Epidermal melanocyte (primary cell): ENCODE measurements at regions not wholly inside any gene's neighbourhood (a gene's known extent, or its start where the extent isn't known, plus 50 kb on each side); places are given as distances from the start of the nearest gene placed in this dataset.
"Not testable (repeated sequence)": the region's sequence is repeated elsewhere in the genome, so short reads cannot be mapped to it uniquely, and the experiment has no call there.

Experiments used
- DNase-seq: peaks from one replicate; pipeline ENCODE4 v3.0.0; 2011; ENCODE audit warnings: low spot score; ENCODE audit not compliant: insufficient read length

DNA sequence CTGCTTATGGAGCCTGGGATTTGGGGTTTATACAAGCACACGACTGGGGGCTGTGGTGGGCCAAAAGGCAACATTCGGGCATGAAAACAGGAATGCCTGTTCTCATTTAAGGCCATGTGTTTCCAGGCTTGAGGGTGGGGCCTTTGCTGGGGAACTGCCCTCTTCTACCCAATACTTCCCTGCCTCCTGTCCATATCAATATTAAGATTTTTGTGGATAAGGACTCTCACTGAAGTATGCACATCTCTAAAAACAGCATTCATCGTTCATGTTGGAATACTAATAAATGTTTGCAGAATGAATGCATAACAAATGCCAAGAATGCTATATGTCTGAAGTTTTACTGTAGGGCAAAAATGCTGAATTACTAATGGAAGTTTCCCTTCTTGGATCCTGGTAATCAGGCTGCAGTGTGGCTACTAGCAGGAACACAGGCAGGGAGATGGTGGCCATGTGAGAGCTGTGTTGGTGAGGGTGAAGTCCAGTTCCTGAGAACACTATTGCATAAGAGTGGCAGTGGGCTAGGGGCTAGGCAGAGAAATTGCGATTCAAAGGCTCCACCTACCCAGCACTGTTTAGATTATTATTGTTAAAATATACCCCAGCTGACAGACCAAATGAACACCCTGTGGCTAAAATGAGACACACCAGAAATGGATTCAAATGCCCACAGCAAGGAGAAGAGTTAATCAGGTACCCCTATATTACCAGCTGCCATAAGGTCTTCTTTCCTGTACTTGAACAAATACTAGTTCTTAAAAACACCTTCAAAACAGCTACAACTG, 644.3 kb downstream of the EPM2A start:
- DNase-seq: no peak

DNA sequence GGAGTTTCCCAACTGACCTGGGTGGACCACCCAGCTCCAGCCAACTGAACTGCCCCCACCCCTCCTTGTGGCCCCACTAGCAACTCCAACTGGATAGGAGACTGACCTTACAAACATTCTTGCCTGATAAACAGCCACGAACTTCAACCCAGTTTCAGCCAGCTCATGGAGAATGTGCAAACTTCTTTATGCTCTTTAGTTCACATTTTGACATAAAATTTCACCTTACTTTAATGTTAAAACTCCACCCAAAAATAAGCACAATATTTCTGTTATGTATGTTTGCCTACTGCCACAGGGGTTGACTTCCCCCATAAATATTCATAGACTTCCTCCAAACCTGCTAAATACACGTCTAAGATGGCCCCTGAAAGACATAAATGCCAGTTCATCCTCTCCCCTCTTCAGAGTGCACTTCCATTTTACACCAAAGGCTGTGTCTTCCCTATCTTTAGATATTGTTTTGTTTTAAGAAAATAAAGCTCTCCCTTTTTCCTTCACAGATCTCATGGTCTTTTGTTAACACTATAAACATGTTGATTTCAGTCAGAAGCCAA, 643.7 kb downstream of the EPM2A start:
- no peak for DNase-seq

DNA sequence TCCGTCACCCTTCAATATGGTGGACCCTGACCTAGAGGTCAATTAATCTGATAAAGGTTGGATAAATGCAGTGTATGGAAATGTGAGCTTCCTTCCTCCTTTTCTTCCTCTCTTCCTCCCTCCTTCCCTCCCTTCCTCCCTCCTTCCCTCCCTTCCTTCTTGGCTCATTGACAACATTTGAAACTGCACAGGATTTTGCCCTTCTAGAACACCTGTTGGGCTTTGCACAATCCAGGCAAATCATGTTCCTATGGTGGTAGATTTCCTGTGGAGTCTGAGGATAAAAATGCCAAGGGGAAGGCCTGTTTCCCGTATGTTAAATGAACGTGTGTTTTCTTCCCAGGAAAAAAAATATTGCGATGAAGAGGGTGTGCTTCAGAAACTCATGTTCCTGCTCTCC, 642.8 kb downstream of the EPM2A start:
- DNase-seq: no peak

DNA sequence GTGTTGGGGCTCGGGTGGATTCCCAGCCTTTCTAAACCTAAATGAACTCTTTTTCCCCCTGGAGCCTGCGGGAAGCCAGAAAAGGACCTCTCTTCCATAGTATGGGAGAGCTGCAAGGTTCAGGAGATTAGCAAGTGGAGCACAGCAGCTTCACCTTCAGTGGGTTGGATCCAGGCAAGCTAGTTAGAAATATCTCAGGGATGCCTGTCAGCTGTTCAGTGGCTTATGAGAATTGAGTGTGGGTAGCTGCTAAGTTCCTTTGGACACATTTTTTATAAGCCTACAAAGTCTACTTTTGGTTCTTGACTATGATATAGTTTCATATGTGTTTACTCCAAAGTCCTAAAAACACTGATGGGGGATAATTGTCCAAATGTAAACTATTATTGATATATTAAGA, 642.1 kb downstream of the EPM2A start:
- no peak for DNase-seq

DNA sequence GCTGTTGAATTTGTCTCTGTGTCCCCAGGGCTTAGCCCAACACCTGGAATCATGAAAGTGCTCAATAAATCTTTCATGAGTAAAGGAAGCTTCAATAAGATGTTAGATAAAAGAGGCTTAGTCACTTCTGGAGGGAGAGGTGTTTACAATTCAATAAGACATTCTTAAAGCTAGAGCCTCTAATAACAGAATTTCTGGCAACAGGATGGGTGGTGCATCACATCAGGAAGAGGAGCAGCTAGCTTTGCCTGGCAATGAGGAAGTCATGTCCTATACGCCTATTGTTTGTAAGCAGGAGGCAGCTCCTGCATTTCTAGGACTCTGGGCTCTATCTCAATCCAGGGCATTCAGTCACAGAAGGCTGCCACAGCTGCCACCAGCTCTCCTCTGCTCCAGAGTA, 638.5 kb downstream of the EPM2A start:
- no peak for DNase-seq

DNA sequence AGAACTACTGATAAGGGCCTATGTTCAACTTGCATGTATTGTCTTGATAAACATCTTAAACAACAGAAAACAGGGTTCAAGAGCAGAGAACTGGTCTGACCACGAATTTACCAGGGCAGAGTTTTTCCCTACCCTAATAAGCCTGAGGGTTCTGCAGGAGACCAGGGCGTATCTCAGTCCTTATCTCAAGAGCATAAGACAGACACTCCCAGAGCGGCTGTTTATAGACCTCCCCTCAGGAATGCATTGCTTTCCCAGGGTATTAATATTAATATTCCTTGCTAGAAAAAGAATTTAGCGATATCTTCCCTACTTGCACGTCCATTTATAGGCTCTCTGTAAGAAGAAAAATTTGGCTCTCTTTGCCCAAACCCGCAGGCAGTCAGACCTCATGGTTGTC, 637.2 kb downstream of the EPM2A start:
- DNase-seq: not testable (repeated sequence)

DNA sequence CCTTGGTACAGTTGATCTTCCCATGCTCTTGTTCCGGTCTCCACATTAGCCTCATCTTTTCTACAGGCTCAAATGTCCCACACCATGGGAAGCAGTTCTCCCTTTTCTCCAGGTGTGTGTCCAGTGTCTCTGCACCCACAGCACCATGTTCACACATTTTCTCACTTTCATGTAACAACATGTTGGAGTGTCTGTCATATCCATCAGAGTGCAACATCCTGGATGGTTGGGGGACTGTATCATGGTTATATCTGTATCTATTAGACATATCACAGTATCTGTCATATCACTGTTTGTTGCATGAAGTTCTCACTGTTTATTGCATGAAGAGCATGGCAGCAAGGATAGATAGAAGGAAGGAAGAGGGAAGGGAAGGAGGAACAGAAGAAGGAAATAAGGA, 635.6 kb downstream of the EPM2A start:
- no peak for DNase-seq

DNA sequence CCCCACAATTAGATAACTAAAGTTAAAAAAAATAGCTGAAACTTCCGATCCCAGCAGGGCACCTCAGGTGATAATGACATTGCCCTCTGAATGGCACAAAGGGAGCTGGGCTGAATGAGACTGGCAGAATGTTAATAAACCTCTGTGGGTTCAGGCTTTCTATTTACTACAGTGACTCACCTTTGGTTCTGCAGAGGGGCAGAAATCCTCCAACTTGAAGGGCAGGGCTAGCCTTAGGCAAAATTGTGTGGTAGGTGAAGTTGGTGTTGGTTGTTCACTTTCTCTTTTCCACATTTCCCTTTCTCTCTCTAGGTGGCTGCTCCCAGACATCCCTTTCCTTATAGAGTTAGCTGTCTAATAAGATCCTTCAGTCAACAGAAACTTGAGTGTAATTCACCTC, 625.2 kb downstream of the EPM2A start:
- no peak for DNase-seq

DNA sequence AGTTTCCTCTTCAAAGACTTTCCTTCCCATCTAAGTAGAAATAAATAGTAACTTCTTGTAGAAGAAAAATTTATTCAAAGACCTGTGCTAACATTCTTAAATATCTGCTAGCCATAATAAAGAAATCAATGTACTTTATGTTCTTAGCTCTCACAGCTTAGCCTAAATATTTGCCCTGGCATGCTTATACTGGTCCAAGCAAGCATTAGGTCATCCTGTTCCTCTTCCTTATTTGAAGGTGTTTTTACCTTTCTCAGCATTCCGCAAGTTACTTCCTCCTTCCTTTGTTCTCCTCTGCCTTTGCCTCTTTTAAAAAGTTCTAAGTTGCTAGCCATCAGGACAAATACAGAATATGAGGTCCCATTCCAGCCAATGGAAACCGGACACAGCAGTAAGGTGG, 623.9 kb downstream of the EPM2A start:
- DNase-seq: not testable (repeated sequence)

DNA sequence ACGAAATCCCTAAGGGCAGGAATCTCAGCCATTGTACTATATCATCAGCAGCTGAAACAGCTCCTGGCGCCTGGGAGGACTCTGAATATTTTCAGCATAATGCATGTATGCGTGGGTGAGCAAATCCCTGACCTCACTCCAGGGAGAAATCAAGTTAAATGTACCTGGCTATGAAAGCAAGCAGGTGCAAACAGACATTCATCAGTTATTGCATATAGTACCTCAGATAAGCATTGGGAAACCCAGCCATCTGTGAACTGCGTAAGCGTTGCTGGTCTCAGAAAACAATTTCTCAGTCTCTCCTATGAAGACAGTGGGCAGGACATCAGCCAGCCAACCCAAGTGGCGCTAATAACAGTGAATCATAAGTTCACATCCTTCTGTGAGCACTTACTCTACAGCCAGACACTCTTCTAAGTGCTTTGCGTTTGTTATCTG, 622.6 kb downstream of the EPM2A start:
- no peak for DNase-seq

DNA sequence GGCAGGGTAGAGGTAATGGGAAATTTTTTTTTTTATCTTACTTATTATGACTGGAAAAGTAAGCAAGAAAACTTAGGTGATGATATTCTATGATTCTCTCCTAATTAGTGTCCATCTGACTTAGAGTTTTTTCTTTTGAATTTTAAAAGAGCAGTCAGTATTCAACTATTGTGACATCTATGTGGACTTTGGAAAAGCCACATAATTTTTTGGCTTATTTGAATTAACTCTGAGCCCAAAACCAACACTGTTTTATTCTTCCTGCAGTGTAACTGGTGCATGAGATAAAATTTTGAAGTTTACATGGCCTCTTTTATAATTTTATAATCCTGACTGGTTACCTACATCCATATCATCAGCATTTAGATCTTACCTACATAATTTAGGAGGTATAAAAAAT, 619.7 kb downstream of the EPM2A start:
- DNase-seq: no peak

DNA sequence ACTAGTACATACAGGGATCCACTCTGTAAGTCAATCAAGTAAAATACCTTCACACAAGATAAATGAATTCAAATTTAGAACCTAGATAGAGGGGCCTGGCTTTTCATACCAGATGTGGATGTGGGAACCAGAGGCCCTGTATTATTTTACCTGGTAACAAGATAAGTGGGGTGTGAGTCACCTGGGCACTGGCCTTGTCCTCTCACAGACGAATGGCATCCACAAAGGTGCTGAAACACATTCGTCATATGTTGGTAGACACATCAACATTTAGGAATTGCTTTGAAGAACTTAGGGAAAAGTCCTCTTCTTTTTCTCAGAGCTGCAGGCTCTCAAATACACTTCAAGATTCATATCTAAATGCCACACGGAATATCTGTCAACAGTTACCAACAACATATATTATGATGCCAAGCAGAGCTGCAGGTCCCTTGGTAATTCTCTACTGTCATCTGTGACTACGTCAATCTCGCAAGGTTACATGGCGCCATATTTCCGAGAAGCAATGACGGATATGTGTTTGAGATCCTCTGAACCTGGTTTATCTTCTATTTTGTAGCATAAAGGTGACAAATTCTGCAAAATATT, 618.6 kb downstream of the EPM2A start:
- DNase-seq: no peak

DNA sequence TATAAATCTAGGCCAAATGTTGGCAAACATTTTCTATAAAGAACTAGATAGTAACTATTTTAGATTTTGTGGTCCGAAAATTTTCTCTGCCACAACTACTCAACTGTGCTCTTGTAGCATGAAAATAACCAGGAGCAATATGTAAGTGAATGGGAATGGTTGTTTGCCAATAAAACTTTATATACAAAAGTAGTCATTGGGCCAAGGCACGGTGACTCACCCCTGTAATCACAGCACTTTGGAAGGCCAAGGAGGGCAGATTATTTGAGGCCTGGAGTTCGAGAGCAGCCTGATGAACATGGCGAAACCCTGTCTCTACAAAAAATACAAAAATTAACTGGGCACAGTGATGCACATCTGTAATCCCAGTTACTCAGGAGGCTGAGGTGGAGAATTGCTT, 617.1 kb downstream of the EPM2A start:
- DNase-seq: no peak

DNA sequence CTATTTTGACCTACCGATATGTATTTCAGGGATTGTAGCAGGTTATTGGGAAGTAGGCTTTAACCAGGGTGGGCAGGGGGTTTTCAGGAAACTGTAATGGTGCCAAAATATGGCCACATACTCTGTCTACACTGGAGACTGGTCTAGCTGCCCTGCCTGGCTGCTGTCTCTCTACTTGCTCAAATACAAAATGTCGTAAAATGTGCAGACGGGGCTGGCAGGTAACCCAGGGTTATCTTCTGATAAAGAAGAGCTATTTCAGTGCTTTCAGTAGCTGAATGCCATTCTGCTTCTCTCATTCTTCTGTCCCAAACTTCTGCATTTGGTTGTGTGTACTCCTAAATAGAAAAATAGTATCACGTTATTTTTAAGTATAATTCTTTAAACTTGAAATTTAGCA, 616.2 kb downstream of the EPM2A start:
- DNase-seq: no peak

DNA sequence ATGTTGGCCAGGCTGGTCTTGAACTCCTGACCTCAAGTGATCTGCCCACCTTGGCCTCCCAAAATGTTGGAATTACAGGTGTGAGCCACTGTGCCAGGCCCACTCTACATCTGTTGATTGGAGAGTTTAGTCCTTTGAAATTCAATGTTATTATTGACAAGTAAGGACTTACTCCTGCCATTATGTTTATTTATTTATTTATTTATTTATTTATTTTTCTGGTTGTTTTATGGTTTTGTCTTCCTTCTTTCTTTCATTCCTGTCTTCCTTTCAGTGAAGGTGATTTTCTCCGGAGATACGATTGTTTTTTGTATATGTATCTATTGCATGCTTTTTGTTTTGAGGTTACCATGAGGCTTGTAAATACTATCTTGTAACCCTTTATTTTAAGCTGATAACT, 602.6 kb downstream of the EPM2A start:
- no peak for DNase-seq

DNA sequence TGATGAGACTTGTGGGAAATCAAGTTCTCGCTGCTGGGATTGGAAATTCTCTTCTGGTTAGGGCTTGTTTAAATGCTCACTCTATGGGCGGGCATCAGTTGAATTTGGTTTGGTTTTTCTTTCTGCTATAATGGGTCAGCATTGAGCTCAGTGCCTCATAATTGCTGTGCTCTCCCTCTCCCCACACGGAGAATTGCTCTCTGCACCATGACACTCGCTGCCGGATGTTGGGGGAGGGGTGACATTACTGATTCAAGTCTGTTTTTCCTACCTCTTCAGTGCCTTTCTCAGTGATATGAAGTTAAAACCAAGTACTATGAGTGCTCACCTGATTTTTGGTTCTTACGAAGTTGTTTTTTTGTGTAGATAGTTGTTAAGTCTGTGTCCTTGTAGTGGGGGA, 599.6 kb downstream of the EPM2A start:
- DNase-seq: no peak

DNA sequence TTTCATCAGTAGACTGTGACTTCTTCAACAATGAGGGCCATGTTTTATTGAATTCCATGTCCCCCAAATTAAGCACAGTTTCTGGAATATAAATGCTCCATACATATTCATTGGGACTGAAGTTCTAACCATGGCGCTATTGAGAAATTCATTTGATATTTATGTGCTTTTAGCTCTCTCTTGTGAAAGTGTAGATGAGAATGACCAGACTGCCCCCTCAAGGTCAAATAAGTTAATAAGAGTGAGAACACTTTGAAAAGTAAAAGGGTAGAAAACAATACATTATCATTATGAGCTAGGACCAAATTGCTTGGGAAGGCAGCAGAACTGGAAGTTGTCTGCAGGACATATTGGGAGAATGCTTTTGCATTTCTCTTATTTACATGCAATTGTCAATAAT, 597.9 kb downstream of the EPM2A start:
- no peak for DNase-seq

DNA sequence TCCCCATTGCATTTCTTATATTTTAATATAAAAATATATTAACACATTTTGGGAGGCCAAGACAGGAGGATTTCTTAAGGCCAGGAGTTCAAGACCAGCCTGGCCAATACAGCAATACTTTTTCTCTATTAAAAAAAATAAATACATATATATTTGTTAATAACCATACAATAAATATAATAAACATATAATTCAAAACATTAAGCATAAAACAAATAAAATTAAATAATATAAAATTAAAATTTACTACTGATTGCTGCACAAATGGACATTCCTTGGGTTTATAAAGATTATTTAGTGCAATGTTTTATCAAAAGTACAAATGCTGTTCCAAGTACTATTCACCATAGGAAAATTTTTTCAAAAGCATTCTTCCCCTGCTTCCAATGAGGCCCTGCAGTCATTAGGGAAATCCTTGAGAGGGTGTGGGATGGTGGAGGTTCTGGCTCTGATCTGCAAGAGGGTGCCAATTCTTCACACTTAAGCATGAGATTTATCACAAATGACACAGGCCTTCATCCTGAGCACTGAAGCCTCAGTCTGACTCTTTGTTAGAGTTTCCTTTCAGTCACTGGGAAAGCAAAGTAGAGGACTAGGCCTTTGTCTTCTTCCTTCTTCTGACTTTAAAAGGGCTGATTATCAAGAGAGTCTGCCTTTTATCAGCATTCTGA, 596.7 kb downstream of the EPM2A start:
- no peak for DNase-seq

DNA sequence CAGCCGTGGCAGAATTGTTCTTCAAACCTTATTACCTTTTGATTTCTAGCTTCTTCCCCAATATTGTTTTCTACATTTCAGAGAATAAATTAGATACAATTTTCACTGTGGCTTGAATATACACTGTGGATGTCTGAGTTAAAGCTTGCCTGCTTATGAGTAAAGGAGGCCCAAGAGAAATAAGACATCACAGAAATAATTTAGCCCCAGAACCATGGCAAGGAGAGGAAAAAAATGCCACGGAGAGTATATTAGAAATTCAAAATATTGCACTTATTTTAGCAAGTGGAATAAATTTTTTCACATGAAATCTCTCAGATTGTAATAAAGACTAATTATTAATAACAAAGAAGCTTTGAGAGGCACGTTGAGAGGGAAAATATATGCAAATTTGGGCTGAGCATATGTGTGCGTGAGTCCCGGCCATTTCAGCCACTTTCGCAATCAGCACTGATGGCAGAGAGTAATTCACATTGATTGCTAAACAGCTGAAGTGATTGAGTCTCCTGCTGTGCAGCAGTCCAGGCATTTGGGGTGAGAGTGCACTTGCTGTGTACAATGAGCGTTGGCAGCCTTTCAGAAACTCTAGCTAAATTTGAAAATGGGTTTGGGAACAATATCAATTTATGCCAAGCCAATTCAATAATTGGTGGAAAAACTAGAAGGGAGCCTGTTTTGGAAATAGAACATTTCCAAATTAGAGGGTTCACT, 596.0 kb downstream of the EPM2A start:
- DNase-seq: no peak

DNA sequence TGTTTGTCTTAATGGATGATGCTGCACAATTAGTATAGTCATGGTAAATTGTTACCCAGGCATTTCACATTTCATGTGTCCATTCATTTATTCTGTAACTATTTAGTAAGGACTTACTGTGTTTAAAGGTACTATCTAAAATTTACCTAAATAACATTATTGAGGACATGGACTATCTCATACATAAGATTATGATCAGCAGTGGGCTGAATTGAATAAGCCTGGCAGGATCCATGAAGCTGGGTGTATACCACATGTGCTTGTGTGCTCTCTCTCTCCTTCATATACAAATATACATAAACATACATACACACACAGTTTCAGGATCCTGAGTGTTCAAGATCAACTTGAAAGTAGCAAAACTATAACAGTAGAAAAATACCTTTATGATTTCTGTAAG, 595.4 kb downstream of the EPM2A start:
- DNase-seq: no peak

DNA sequence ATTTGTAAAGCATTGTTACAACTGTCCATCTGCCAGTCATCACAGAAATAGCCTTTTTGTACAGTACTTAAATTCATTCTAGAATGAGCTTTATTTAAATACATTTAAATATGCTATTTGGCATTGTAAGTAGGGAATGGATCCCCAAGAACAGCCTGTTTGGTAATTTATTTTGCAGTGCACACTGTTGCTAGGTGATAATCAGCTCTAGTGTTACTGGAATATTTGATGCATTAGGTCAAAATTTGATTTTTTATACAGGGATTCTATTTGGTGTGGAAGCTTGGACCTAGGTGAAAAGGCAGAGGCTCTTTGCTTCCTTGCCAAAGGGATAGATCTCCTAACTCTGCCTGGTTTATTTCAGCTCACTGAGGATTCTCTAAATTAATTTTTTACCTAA, 593.7 kb downstream of the EPM2A start:
- DNase-seq: no peak

DNA sequence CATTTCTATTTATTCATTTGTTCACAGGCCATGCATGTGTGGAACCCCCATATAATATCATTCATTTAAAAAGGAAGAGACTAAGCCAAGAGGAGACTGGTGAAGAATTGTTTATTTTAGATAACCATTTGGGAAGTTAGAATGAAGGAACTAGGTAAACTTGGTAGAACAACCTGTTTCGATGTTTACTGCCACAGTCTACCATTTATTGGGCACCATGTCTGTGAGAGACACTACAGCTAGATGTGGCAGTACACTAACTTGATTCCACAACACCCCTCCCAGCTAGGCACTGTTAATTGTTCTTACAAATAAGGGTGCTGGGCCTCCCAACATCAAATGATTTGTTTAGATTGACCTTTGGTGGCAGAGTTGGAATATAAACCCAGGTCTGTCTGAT, 592.4 kb downstream of the EPM2A start:
- no peak for DNase-seq
